ENCODE measurements at regions not wholly inside any gene's neighbourhood (a gene's known extent, or its start where the extent isn't known, plus 50 kb on each side); places are given as distances from the start of the nearest gene placed in this dataset.
"Not testable (repeated sequence)": the region's sequence is repeated elsewhere in the genome, so short reads cannot be mapped to it uniquely, and the experiment has no call there.

- H3K79me1 ChIP-seq (ENCODE audit: low read depth in 1 of 2, low read length in 2 of 2): no peaks in the 10 kb centered on the region
- CTCF ChIA-PET: interaction anchor here (1.0 kb wide), 1 partner anchor 9 kb away, joined by 3 read pairs; no protein-coding TSS in a partner anchor
These were observed 143.2 kb downstream of the NPIPB5 start for GRCh38 chr16:22653876-22654275.

DNA sequence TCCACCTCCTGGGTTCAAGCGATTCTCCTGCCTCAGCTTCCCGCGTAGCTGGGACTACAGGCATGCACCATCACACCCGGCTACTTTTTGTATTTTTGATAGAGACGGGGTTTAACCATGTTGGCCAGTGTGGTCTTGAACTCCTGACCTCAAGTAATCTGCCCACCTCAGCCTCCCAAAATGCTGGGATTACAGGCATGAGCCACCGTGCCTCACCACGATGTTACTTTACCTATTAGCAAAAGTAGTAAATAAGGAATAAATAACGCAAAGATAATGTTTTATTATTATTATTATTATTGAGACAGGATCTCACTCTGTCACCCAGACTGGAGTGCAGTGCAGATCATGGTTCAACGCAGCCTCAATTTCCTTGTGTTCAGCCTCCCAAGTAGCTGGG, 145.9 kb downstream of the NPIPB5 start:
- BruUV-seq (replicated peaks); intact Hi-C loops (cut with micrococcal nuclease); H3K4ac ChIP-seq (ENCODE audit: low read depth, low read length); H3K27ac ChIP-seq (ENCODE audit: insufficient read depth, low read length); H4K20me1 ChIP-seq (ENCODE audit: insufficient read depth, low read length); H3K56ac ChIP-seq (ENCODE audit: extremely low read depth, insufficient read depth, low read length); POLR2A ChIA-PET (ENCODE audit: unreplicated experiment); H4K5ac ChIP-seq (ENCODE audit: low read depth, low read length); H4K91ac ChIP-seq (ENCODE audit: insufficient read depth, low read depth, low read length); H3K9me3 ChIP-seq (ENCODE audit: control insufficient read depth, insufficient read depth, low read length); H3K18ac ChIP-seq (ENCODE audit: low read depth, low read length); H2BK20ac ChIP-seq (ENCODE audit: low read depth, low read length); H3K79me1 ChIP-seq (ENCODE audit: low read depth in 1 of 2, low read length in 2 of 2); H2BK120ac ChIP-seq (ENCODE audit: low read depth, low read length); H3K9ac ChIP-seq (ENCODE audit: low read depth, low read length); H3K14ac ChIP-seq (replicated peaks; ENCODE audit: low read depth, low read length); H2BK15ac ChIP-seq (ENCODE audit: low read depth, low read length); H2AK5ac ChIP-seq (ENCODE audit: low read depth, low read length); DNase-seq; dilution Hi-C loops (cut with HindIII; ENCODE audit: low sequenced_read_pairs, unreplicated experiment); H3K9me1 ChIP-seq (ENCODE audit: insufficient read depth, low read length); H3K36me3 ChIP-seq (ENCODE audit: control insufficient read depth, insufficient read depth, low read length); H3K23ac ChIP-seq (ENCODE audit: low read depth, low read length); H3K4me3 ChIP-seq (ENCODE audit: insufficient read depth, low read depth, low read length); H2AFZ ChIP-seq (replicated peaks; ENCODE audit: low read length, poor library complexity); H4K8ac ChIP-seq (ENCODE audit: low read depth in 2 of 2, low read length in 2 of 2); ATAC-seq (ENCODE audit: low read depth); in situ Hi-C loops (cut with MboI; ENCODE audit: low sequenced_read_pairs); H2AK9ac ChIP-seq (replicated peaks; ENCODE audit: low read depth, low read length, poor library complexity); H2BK5ac ChIP-seq (ENCODE audit: low read depth, low read length, poor library complexity, severe bottlenecking); H3K4me1 ChIP-seq (ENCODE audit: control insufficient read depth, insufficient read depth, low read length); H3K4me2 ChIP-seq (ENCODE audit: low read depth, low read length); CTCF ChIA-PET: not testable (repeated sequence)
- WGBS, 2 experiments (ENCODE audit: extremely low coverage in 2 of 2, insufficient read length in 1 of 2): 64% methylated on average over 2 of the region's 9 CpGs; no CpG with 5 or more reads in 1 of the 2 experiments
- H3K27me3 ChIP-seq (ENCODE audit: control insufficient read depth, insufficient read depth, low read length): peaks cover 11% of the 10 kb centered on the region

More at GRCh38 chr16:22653876-22654275, 143.2 kb downstream of the NPIPB5 start:
- H3K4ac ChIP-seq (ENCODE audit: low read depth, low read length): no peak overlapping the region
- H2BK120ac ChIP-seq (ENCODE audit: low read depth, low read length): no peak overlapping the region
- H3K14ac ChIP-seq (replicated peaks; ENCODE audit: low read depth, low read length): no peak overlapping the region
- H3K9me3 ChIP-seq (ENCODE audit: control insufficient read depth, insufficient read depth, low read length): no peaks in the 10 kb centered on the region
- H2BK20ac ChIP-seq (ENCODE audit: low read depth, low read length): no peak overlapping the region
- no peak overlapping the region for H4K91ac ChIP-seq (ENCODE audit: insufficient read depth, low read depth, low read length)
- H4K8ac ChIP-seq (ENCODE audit: low read depth in 2 of 2, low read length in 2 of 2): no peak overlapping the region
- no peak overlapping the region for H4K5ac ChIP-seq (ENCODE audit: low read depth, low read length)
- H2BK5ac ChIP-seq (ENCODE audit: low read depth, low read length, poor library complexity, severe bottlenecking): no peak overlapping the region
- H4K20me1 ChIP-seq (ENCODE audit: insufficient read depth, low read length): no peaks in the 10 kb centered on the region
- H3K9ac ChIP-seq (ENCODE audit: low read depth, low read length): no peak overlapping the region
- no peaks in the 10 kb centered on the region for H3K36me3 ChIP-seq (ENCODE audit: control insufficient read depth, insufficient read depth, low read length)
- H2BK15ac ChIP-seq (ENCODE audit: low read depth, low read length): no peak overlapping the region
- H3K27ac ChIP-seq (ENCODE audit: insufficient read depth, low read length): no peak overlapping the region
- H3K56ac ChIP-seq (ENCODE audit: extremely low read depth, insufficient read depth, low read length): no peak overlapping the region
- WGBS, 2 experiments (ENCODE audit: extremely low coverage in 2 of 2, insufficient read length in 1 of 2): no CpG with 5 or more reads among the region's 6 CpGs
- no peaks in the 10 kb centered on the region for H3K4me1 ChIP-seq (ENCODE audit: control insufficient read depth, insufficient read depth, low read length)
- H3K27me3 ChIP-seq (ENCODE audit: control insufficient read depth, insufficient read depth, low read length): peaks cover 4% of the 10 kb centered on the region
- no peak overlapping the region for H2AK5ac ChIP-seq (ENCODE audit: low read depth, low read length)
- no peak overlapping the region for H3K4me2 ChIP-seq (ENCODE audit: low read depth, low read length)
- H3K9me1 ChIP-seq (ENCODE audit: insufficient read depth, low read length): no peaks in the 10 kb centered on the region
- intact Hi-C loops (cut with micrococcal nuclease) (loop anchor here (2.0 to 5.0 kb wide), 2 partner anchors 19 to 1397 kb away; no protein-coding TSS in a partner anchor), dilution Hi-C loops (cut with HindIII; ENCODE audit: low sequenced_read_pairs, unreplicated experiment) (no loop called here), in situ Hi-C loops (cut with MboI; ENCODE audit: low sequenced_read_pairs) (no loop called here)
- no TSS peak for BruUV-seq (replicated peaks)
- no peak overlapping the region for H2AFZ ChIP-seq (replicated peaks; ENCODE audit: low read length, poor library complexity)
- no peak overlapping the region for H2AK9ac ChIP-seq (replicated peaks; ENCODE audit: low read depth, low read length, poor library complexity)
- no peak overlapping the region for H3K23ac ChIP-seq (ENCODE audit: low read depth, low read length)
- no peak overlapping the region for H3K4me3 ChIP-seq (ENCODE audit: insufficient read depth, low read depth, low read length)
- DNase-seq (no peak), ATAC-seq (ENCODE audit: low read depth) (no peak)
- POLR2A ChIA-PET (ENCODE audit: unreplicated experiment): no interaction called here
- TF ChIP-seq, protein P1, sequence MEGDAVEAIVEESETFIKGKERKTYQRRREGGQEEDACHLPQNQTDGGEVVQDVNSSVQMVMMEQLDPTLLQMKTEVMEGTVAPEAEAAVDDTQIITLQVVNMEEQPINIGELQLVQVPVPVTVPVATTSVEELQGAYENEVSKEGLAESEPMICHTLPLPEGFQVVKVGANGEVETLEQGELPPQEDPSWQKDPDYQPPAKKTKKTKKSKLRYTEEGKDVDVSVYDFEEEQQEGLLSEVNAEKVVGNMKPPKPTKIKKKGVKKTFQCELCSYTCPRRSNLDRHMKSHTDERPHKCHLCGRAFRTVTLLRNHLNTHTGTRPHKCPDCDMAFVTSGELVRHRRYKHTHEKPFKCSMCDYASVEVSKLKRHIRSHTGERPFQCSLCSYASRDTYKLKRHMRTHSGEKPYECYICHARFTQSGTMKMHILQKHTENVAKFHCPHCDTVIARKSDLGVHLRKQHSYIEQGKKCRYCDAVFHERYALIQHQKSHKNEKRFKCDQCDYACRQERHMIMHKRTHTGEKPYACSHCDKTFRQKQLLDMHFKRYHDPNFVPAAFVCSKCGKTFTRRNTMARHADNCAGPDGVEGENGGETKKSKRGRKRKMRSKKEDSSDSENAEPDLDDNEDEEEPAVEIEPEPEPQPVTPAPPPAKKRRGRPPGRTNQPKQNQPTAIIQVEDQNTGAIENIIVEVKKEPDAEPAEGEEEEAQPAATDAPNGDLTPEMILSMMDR (conservative IDR thresholded peaks at IDR 0.05; ENCODE audit: low read depth, low read length): no peak
- TF ChIP-seq RAD21 (IDR thresholded peaks at IDR 0.05; ENCODE audit: low read length): no peak
- H3K18ac ChIP-seq (ENCODE audit: low read depth, low read length): no peak overlapping the region
